Choroid plexus epithelial cell (primary cell): ENCODE measurements at regions not wholly inside any gene's neighbourhood (a gene's known extent, or its start where the extent isn't known, plus 50 kb on each side); places are given as distances from the start of the nearest gene placed in this dataset.

Experiments used
- DNase-seq: peaks from one replicate; pipeline ENCODE4 v3.0.0-alpha.2; 2010; ENCODE audit warnings: low read depth
- H3K4me3 ChIP-seq: 2 replicates; pipeline ENCODE4 v1.5.1; 2011; ENCODE audit warnings: low read depth, mild to moderate bottlenecking, control low read depth, low read length, moderate library complexity
- TF ChIP-seq, protein P1 (sequence below): conservative IDR thresholded peaks from 2 replicates; pipeline ENCODE4 v1.5.1; 2011; ENCODE audit warnings: low read depth, mild to moderate bottlenecking, control low read depth, inconsistent platforms, low read length, moderate library complexity

DNA sequence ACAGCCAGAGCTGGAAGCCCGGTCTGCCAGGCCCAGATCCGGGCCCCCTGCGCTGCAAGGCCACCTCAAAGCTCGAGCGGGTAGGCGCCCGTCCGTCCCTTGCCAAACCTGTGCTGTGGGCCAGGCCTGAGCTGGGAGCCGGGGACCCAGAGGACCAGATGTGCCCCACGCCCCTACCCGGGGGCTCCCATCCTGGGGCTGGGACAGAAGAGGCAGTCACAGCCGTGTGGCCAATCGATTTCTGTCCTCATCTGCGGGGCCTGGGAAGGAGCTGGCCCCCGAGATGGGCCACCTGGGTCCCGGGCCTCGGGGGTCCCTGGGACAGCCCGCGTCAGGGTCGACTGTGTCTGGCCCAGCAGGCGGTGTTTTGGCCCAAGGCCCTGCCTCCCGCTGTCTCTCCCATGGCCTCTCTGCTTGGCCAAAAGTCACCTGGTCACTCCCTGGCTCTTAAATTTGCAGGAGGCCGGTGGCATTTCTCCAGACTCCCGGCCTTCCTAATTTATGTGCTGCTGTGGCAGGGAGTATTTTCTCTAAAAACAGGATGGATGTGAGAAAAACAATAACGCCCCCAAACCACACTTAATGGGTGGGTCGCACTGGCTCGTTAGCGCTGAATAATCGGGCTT is 63.8 kb downstream of the UNCX start:
- no peak overlapping the region for H3K4me3 ChIP-seq
- DNase-seq = no peak
- TF ChIP-seq, protein P1, sequence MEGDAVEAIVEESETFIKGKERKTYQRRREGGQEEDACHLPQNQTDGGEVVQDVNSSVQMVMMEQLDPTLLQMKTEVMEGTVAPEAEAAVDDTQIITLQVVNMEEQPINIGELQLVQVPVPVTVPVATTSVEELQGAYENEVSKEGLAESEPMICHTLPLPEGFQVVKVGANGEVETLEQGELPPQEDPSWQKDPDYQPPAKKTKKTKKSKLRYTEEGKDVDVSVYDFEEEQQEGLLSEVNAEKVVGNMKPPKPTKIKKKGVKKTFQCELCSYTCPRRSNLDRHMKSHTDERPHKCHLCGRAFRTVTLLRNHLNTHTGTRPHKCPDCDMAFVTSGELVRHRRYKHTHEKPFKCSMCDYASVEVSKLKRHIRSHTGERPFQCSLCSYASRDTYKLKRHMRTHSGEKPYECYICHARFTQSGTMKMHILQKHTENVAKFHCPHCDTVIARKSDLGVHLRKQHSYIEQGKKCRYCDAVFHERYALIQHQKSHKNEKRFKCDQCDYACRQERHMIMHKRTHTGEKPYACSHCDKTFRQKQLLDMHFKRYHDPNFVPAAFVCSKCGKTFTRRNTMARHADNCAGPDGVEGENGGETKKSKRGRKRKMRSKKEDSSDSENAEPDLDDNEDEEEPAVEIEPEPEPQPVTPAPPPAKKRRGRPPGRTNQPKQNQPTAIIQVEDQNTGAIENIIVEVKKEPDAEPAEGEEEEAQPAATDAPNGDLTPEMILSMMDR = no peak

DNA sequence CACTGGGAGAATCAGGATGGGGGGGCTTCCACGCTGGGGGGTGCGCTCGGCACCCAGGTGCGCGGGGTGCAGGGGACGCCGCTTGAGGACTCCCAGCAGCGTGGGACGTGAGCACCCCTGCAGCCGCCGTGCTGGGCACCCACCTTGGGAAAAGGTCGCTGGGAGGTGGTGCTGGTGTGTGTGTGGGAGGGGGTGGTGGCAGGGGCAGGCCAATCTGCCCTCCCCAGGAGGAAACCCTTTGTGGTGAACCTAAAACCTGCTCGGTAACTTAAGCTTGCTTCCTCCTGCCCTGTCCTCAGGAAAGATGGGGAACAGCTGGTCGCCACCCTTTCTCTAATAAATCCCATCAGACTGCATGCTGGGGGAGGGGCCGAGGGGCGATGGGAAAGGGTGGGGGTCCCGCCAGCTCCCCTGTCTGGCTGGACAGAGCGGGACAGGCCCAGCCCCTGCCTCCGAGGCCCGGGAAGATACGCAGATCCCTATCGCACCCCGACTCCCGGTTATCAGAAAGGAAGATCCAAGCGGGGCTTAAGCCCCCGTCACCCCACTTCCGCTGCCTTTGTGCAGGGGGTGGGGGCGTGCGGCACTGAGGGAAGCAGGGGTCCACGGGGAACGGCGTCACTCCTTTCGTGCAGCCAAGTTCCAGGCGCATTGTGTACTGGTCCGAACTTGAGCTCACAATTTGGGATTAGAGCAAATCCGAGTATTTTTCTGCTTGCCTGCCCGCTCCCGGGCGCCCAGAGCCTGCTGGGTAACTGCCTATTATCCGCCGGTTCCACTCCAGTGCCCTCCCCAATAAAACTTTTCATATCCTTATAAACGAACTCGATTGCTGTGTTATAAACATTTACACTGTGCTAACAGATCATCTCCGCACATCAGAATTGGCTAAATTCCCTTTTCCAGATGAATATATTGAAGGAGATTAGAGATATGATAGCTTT is 64.6 kb downstream of the UNCX start:
- no peak overlapping the region for H3K4me3 ChIP-seq
- DNase-seq = no peak
- TF ChIP-seq, protein P1 = no peak

DNA sequence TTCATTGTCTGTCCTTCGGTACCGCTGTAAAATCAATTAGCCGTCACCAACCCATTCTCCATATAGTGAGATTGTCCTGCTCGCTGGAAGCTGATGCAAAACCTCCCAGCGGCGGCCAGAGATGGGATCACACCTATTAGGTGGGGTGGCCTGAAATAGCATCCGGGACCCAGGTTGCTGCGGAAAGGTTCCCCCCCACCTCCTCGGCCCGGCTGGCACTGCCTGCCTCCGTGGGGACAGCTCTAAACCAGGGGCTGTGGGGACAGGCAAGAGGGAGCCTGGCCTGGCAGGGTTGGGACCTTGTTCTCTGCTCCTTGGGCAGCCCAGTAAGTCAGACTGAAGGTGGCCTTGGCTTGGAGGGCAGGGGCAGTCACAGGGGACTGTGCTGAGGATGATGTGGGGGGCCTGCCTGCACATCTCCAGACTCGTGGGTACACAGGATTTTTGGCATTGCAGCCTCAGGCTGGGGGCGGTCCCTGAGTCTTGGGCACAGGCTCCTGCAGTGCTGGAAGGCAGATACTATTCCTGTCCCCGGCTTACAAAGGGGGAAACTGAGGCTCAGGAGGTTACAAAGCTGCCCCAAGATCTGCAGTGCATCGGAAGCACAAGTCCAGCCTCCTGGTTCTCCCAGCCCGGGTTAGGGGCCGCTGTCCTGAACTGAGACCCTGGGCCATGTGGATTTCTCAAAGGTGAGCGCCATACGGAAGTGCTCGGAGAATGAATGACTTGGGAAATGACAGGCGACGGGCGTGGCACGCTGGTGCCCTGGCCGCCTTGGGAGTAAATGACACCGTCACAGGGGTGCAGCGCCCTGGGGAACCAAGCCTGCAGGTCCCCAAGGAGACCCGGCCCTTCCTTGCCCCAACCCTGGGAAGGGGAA is 65.6 kb downstream of the UNCX start:
- H3K4me3 ChIP-seq = no peak overlapping the region
- TF ChIP-seq, protein P1 = no peak
- DNase-seq = no peak

DNA sequence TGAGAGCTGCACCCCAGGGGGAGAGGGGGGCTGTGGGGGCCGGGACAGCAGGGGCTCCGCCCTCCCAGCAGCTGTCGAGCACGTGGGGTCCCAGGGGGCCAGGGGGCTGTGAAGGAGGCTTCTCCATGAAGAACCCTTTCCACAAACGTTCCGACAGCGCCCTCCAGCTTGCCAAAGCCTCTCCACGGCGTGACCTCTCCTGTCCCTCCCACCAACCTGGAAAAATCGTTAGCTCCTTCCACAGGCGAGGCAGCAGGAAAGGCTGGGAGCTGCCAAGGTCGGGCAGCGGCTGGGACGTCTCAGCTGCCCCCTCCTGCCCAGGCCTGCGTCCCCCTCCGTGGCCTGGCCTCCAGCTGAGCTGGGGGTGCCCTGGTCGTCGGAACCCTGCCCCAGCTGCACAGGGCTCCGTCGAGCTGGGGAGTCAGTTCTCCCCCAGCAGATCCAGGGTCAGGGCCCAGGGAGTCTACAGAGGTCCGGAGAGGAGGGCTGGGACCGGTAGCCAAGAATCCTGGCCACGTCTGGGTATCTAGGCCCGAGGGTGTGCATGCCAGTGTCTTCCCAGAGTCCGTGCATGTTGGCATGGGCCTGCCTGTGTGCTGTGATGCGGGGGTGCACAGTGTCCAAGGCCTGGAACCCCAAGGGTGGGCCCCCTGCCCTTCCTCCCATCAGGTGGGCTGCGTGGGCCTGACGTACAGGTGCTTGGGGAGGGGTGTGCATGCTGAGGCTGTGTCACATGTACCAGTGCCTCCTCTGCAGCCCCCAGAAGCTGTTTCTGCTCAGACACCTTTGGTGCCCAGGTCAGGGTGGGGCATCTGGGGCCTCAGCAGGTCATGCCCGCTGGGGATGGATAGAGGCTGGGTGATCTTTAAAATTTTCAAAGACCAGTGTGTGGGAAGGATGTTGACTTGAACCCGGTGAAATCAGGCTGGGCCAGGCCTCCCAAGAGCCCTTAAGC is 66.5 kb downstream of the UNCX start:
- TF ChIP-seq, protein P1 = no peak
- H3K4me3 ChIP-seq = no peak overlapping the region
- no peak for DNase-seq

DNA sequence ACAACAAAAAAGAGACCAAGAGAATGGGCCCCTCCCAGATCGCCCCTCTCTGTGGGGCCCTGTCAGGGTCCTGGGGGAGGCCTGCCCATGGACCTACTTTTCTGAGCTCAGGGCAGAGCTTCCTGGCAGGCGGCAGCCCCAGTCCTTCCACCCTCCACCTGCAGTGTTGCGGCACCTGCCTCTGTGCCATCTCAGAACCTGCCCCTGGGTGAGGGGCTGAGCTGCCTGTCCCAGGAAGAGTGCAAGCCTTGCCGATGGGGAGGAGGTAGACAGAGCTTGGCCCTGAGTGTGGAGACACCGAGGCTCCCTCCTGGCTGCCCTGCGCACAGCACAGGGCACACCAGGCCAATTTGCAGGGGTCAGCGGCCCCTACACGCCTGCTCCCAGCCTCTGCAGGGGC is 67.5 kb downstream of the UNCX start:
- H3K4me3 ChIP-seq = no peak overlapping the region
- no peak for DNase-seq
- TF ChIP-seq, protein P1 = no peak

DNA sequence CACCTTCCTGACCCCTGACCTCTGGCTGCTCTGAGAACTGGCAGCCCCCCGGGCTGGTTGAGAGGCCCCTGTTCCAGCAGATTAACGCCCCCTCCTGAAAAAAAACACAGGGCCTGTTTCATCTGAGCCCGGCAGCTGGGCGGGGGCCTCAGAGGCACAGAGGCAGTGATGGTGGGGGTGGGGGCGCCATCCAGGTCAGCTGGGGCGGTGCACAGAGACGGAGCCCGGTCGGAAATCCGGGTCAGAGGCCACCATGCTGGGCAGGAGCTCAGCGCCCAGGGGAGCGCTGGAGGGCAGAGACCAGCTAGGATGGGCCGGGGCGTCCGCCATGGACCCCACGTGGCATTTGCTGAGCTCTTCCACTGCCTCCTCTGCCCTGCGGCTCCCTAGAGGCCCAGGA is 68.0 kb downstream of the UNCX start:
- H3K4me3 ChIP-seq = no peak overlapping the region
- no peak for DNase-seq
- TF ChIP-seq, protein P1 = no peak
